ENCODE measurements at regions not wholly inside any gene's neighbourhood (a gene's known extent, or its start where the extent isn't known, plus 50 kb on each side); places are given as distances from the start of the nearest gene placed in this dataset.

DNA sequence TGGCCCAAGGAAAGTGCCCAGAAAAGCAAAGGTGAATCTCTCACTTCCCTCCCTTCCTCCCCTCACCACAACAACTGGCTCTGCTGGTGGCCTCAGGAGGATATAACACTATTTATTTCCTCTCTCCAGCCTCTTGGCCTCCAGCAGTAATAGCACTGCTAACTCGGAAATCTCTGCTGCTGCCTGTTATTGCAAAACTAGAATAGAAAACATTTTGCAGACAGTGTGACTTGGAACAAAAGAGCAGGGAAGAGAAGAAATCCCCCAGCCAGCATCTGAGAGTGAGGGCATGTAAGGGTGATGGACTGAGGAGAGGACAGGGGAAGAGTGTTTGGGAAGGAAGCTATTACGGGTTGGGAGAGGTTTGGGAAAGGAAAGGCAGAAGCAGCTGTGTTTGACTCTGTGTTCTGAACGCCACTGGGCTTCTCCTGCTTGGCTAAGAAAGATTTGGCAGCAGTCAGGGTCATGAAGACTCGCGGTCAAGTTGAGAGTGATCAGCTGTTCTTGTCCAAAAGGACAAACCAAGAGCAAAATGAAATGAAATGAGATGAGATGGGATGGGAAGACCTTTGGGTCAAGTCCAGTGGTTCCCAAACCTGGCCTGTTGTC lies 81.0 kb upstream of the SNX9 start:
- no peak for TF ChIP-seq EZH2 (IDR thresholded peaks at IDR 0.05; ENCODE audit: borderline replicate concordance, insufficient read depth, low read depth, low read length, poor library complexity, severe bottlenecking)
- TF ChIP-seq, protein P1, sequence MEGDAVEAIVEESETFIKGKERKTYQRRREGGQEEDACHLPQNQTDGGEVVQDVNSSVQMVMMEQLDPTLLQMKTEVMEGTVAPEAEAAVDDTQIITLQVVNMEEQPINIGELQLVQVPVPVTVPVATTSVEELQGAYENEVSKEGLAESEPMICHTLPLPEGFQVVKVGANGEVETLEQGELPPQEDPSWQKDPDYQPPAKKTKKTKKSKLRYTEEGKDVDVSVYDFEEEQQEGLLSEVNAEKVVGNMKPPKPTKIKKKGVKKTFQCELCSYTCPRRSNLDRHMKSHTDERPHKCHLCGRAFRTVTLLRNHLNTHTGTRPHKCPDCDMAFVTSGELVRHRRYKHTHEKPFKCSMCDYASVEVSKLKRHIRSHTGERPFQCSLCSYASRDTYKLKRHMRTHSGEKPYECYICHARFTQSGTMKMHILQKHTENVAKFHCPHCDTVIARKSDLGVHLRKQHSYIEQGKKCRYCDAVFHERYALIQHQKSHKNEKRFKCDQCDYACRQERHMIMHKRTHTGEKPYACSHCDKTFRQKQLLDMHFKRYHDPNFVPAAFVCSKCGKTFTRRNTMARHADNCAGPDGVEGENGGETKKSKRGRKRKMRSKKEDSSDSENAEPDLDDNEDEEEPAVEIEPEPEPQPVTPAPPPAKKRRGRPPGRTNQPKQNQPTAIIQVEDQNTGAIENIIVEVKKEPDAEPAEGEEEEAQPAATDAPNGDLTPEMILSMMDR (IDR thresholded peaks at IDR 0.05), result no peak
- H3K36me3 ChIP-seq (replicated peaks in 1 of 2; ENCODE audit: control extremely low read depth in 1 of 2, control insufficient read depth in 1 of 2, extremely low read depth in 1 of 2, insufficient read depth in 2 of 2, low read length in 1 of 2), result no peaks in the 10 kb centered on the region
- intact Hi-C loops (cut with micrococcal nuclease), result no loop called here
- no peak overlapping the region for H2AFZ ChIP-seq (ENCODE audit: insufficient read depth, low read depth, low read length, poor library complexity, severe bottlenecking)
- H3K27ac Mint-ChIP-seq, result no peak overlapping the region
- H3K4me3 ChIP-seq (ENCODE audit: control extremely low read depth in 1 of 5, extremely low read depth in 1 of 5, insufficient read depth in 1 of 5, low read depth in 2 of 5, low read length in 4 of 5), result no peak overlapping the region
- 75% methylated on average over 5 of the region's 5 CpGs for WGBS (ENCODE audit: insufficient coverage)
- no peak for ATAC-seq (ENCODE audit: low read depth)
- no peaks in the 10 kb centered on the region for H3K79me2 ChIP-seq (ENCODE audit: control insufficient read depth, insufficient read depth, low read length)
- H3K4me3 Mint-ChIP-seq, result no peak overlapping the region
- CTCF ChIA-PET, result no interaction called here
- DNase-seq, result no peak
- H3K4me2 ChIP-seq (replicated peaks; ENCODE audit: low read depth, low read length, poor library complexity, severe bottlenecking), result no peak overlapping the region
- peaks cover 0 to 3% (median 0%) of the 10 kb centered on the region in 3 donors for H3K9me3 ChIP-seq (ENCODE audit: control extremely low read depth in 1 of 3, control insufficient read depth in 2 of 3, insufficient read depth in 1 of 3, low read length in 2 of 3)
- no peak overlapping the region for H3K9ac ChIP-seq (ENCODE audit: low read length)
- H3K9me3 Mint-ChIP-seq (ENCODE audit: insufficient read depth), result peaks cover 7% of the 10 kb centered on the region
- H3K4me1 Mint-ChIP-seq, result no peaks in the 10 kb centered on the region
- H3K27me3 Mint-ChIP-seq, result peaks cover 11% of the 10 kb centered on the region
- no peak overlapping the region for H3K27ac ChIP-seq (ENCODE audit: low read length in 2 of 2)
- no peaks in the 10 kb centered on the region for H3K27me3 ChIP-seq (replicated peaks in 1 of 4; ENCODE audit: control extremely low read depth in 1 of 4, control insufficient read depth in 3 of 4, insufficient read depth in 4 of 4, low read length in 3 of 4)
- POLR2A ChIA-PET, result no interaction called here
- no peaks in the 10 kb centered on the region for H4K20me1 ChIP-seq (ENCODE audit: control insufficient read depth, insufficient read depth, low read length, poor library complexity, severe bottlenecking)
- no peaks in the 10 kb centered on the region for H3K4me1 ChIP-seq (ENCODE audit: control insufficient read depth in 2 of 2, insufficient read depth in 2 of 2, low read length in 2 of 2)

GRCh38 chr6:157744102-157744601 lies 78.9 kb upstream of the SNX9 start:
- no peak overlapping the region for H3K4me3 ChIP-seq (ENCODE audit: control extremely low read depth in 1 of 5, extremely low read depth in 1 of 5, insufficient read depth in 1 of 5, low read depth in 2 of 5, low read length in 4 of 5)
- H3K27me3 ChIP-seq (replicated peaks in 1 of 4; ENCODE audit: control extremely low read depth in 1 of 4, control insufficient read depth in 3 of 4, insufficient read depth in 4 of 4, low read length in 3 of 4), result no peaks in the 10 kb centered on the region
- no CpG with 5 or more reads among the region's 4 CpGs for WGBS (ENCODE audit: insufficient coverage)
- ATAC-seq (ENCODE audit: low read depth), result no peak
- Mint-ChIP-seq H3K27ac (no peak overlapping the region), H3K4me1 (peaks cover 5% of the 10 kb centered on the region), H3K9me3 (ENCODE audit: insufficient read depth) (no peaks in the 10 kb centered on the region), H3K4me3 (no peak overlapping the region), H3K27me3 (peaks cover 8% of the 10 kb centered on the region)
- no peak overlapping the region for H3K9ac ChIP-seq (ENCODE audit: low read length)
- DNase-seq, result no peak
- H3K4me2 ChIP-seq (replicated peaks; ENCODE audit: low read depth, low read length, poor library complexity, severe bottlenecking), result no peak overlapping the region
- TF ChIP-seq EZH2 (IDR thresholded peaks at IDR 0.05; ENCODE audit: borderline replicate concordance, insufficient read depth, low read depth, low read length, poor library complexity, severe bottlenecking), result no peak
- TF ChIP-seq, protein P1 (IDR thresholded peaks at IDR 0.05), result no peak
- ChIA-PET POLR2A (no interaction called here), CTCF (interaction anchor here (1.0 kb wide), 1 partner anchor 11 kb away, joined by 3 read pairs; no protein-coding TSS in a partner anchor)
- no peaks in the 10 kb centered on the region for H4K20me1 ChIP-seq (ENCODE audit: control insufficient read depth, insufficient read depth, low read length, poor library complexity, severe bottlenecking)
- no peak overlapping the region for H2AFZ ChIP-seq (ENCODE audit: insufficient read depth, low read depth, low read length, poor library complexity, severe bottlenecking)
- no peaks in the 10 kb centered on the region for H3K36me3 ChIP-seq (replicated peaks in 1 of 2; ENCODE audit: control extremely low read depth in 1 of 2, control insufficient read depth in 1 of 2, extremely low read depth in 1 of 2, insufficient read depth in 2 of 2, low read length in 1 of 2)
- peaks cover 0 to 3% (median 0%) of the 10 kb centered on the region in 3 donors for H3K9me3 ChIP-seq (ENCODE audit: control extremely low read depth in 1 of 3, control insufficient read depth in 2 of 3, insufficient read depth in 1 of 3, low read length in 2 of 3)
- H3K27ac ChIP-seq (ENCODE audit: low read length in 2 of 2), result no peak overlapping the region
- intact Hi-C loops (cut with micrococcal nuclease), result no loop called here
- no peaks in the 10 kb centered on the region for H3K79me2 ChIP-seq (ENCODE audit: control insufficient read depth, insufficient read depth, low read length)
- peaks cover 0 to 4% of the 10 kb centered on the region in 2 donors for H3K4me1 ChIP-seq (ENCODE audit: control insufficient read depth in 2 of 2, insufficient read depth in 2 of 2, low read length in 2 of 2)

All from B cell (primary cell).